Motor neuron (in vitro differentiated cells): ENCODE measurements at regions not wholly inside any gene's neighbourhood (a gene's known extent, or its start where the extent isn't known, plus 50 kb on each side); places are given as distances from the start of the nearest gene placed in this dataset.

ENCODE experiments used
- ATAC-seq, 8 experiments: fragments of 200-7000 bp; cut with Tn5 transposase; replicated peaks in 6 of 8; 2 replicates each; pipeline ENCODE4 v1.8.0; 2021; ENCODE audit warnings: mild to moderate bottlenecking in 8 of 8, moderate library complexity in 8 of 8
- H3K27ac ChIP-seq, 2 donors: fragments of 250-450 bp; sonication (Bioruptor Pico); 2 replicates each; pipeline ENCODE4 v1.9.0; 2021; ENCODE audit warnings: antibody characterized with exemption in 2 of 2, mild to moderate bottlenecking in 2 of 2, moderate library complexity in 1 of 2
- H3K4me1 ChIP-seq, 2 donors: fragments of 250-450 bp; sonication (Bioruptor Pico); replicated peaks in 1 of 2; 2 replicates each; pipeline ENCODE4 v1.6.1; 2021; ENCODE audit warnings: antibody characterized with exemption in 2 of 2, mild to moderate bottlenecking in 2 of 2, moderate library complexity in 1 of 2
- H3K4me3 ChIP-seq, 5 donors: fragments of 250-450 bp; sonication (Bioruptor Pico); 2 replicates each; pipeline ENCODE4 v1.9.0; 2021; ENCODE audit warnings: antibody characterized with exemption in 5 of 5, mild to moderate bottlenecking in 5 of 5, moderate library complexity in 4 of 5
- WGBS, 10 experiments: fragments of 450-650 bp; shearing (Covaris generic); methylation state at CpG; one replicate each; pipeline ENCODE4 v1.0.0; 2022; 5-methylcytosine and 5-hydroxymethylcytosine counted together
- in situ Hi-C, 9 experiments: fragments of 400-800 bp; cut with MboI; loops; one replicate each; pipeline ENCODE4 v1.15.0; 2021; ENCODE audit warnings: low sequenced_read_pairs in 9 of 9, low pct_unique_long_range_greater_than_20kb in 2 of 9; ENCODE audit not compliant: unreplicated experiment in 9 of 9

- peaks cover 31 to 45% of the 10 kb centered on the region in 2 donors for H3K4me1 ChIP-seq
- in situ Hi-C loops = no loop called here
- 0 to 40% (median 7%) methylated on average over 1 to 3 of the region's 3 CpGs; no CpG with 5 or more reads in 3 of the 10 experiments for WGBS, 10 experiments
- peak overlapping the region in 3 of 5 donors; percentile 45 to 53 (median 46) for H3K4me3 ChIP-seq
- H3K27ac ChIP-seq = peak overlapping the region in 1 of 2 donors; percentile 92
- ATAC-seq = peak; percentile 36 to 81 (median 58)
Measured at GRCh38 chr11:27218421-27219038, 144.5 kb downstream of the CCDC34 start.

GRCh38 chr11:27217948-27218420 is 145.0 kb downstream of the CCDC34 start:
- WGBS, 10 experiments = 86% methylated on average over 1 of the region's 1 CpG; no CpG with 5 or more reads in 9 of the 10 experiments
- in situ Hi-C loops = no loop called here
- peak in 4 of 8 experiments; percentile 8 to 39 (median 28) for ATAC-seq
- peak overlapping the region in 1 of 2 donors; percentile 33 for H3K27ac ChIP-seq
- H3K4me3 ChIP-seq = peak overlapping the region in 1 of 5 donors; percentile 53
- peaks cover 34 to 50% of the 10 kb centered on the region in 2 donors for H3K4me1 ChIP-seq

DNA sequence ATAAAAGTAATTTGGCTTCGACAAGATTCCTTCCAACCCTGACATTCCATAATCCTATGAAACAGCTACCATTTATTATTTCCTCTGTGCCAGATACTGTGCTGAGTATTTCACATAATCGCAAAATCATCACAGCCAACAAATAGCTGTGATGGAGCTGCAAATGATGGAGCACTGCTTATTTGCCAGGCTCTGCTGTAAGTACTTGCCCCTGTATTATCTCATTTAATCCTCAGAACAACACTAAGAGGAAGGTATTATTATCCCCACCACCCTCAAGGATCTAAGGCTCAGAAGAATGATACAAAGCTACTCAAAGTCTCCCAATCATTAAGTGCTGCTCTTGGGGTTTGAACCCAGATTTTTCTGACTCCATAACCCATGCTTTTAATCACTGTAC is 145.5 kb downstream of the CCDC34 start:
- no peak overlapping the region for H3K4me3 ChIP-seq
- no peak overlapping the region for H3K27ac ChIP-seq
- WGBS, 10 experiments = 60 to 100% (median 93%) methylated on average over 1 to 2 of the region's 2 CpGs; no CpG with 5 or more reads in 1 of the 10 experiments
- ATAC-seq = no peak
- in situ Hi-C loops = no loop called here
- peaks cover 34 to 50% of the 10 kb centered on the region in 2 donors for H3K4me1 ChIP-seq

GRCh38 chr11:27216270-27217149 is 146.5 kb downstream of the CCDC34 start:
- Histone ChIP-seq H3K4me3 (no peak overlapping the region), H3K27ac (peak overlapping the region in 1 of 2 donors; percentile 18), H3K4me1 (peaks cover 34 to 50% of the 10 kb centered on the region in 2 donors)
- 0 to 86% (median 23%) methylated on average over 1 to 3 of the region's 5 CpGs; no CpG with 5 or more reads in 6 of the 10 experiments for WGBS, 10 experiments
- in situ Hi-C loops = no loop called here
- peak in 7 of 8 experiments; percentile 6 to 87 (median 81) for ATAC-seq

DNA sequence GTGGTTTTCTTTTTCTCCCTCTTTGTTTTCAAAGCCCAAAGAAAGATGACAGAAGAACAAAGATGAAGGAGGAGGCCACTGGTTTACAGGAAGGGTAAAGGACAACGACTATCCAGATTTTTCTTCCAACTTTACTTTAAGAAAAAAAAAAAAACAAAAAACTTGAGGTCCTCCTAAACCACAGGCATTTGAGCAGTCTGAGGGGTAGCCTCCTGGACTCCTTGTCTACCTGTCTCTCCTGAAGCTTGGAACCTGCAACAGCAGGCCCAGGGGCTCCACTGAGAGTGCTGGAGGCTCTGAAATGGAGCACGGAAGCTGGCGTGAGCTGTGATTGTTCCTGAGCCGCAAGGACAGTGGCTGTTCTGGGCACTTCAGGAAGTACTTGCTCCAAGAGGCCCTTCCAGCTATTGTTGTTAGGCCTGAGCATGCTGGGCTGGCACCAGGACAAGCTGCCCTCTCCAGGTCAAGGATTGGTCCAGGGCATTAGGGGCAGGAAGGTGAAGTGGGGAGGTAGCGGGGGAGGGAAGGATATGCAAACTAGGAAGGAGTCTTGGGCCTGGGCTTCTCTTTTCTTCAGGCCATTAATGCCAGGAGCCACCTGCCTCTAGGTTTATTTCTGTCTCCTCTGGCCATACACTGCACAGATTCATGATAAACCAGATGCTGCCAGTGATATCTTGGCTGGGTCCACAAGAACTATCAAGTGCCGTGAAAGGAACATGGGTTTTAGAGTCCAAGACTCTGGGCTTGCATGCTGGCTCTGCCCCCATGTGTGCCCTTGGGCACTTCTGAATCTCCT is 147.3 kb downstream of the CCDC34 start:
- ATAC-seq = peak in 3 of 8 experiments; percentile 5 to 39 (median 15)

DNA sequence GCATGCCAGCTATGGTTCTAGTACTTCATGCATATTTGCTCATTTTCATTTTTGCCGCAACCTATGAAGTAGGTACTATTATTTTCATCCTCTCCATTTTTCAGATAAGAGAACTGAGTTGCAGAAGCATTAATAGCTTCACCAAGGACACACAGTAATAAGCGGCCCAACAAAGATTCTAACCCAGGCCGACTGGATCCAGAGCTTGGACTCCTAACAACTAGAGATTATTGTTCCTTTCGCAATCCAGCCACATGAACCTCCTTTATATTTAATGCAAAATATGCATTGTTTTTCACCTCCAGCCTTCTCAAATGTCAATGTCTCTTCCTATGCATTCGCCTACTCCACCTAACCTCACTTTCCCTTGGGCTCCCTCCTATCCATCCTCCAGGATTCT is 148.3 kb downstream of the CCDC34 start:
- ATAC-seq = no peak
- 45 to 100% (median 83%) methylated on average over 1 to 5 of the region's 5 CpGs; no CpG with 5 or more reads in 1 of the 10 experiments for WGBS, 10 experiments
- in situ Hi-C loops = no loop called here

More for the DNA sequence above, 147.3 kb downstream of the CCDC34 start:
- peaks cover 34 to 50% of the 10 kb centered on the region in 2 donors for H3K4me1 ChIP-seq
- H3K4me3 ChIP-seq = no peak overlapping the region
- in situ Hi-C loops = no loop called here
- WGBS, 10 experiments = 27 to 100% (median 92%) methylated on average over 1 to 3 of the region's 6 CpGs
- H3K27ac ChIP-seq = no peak overlapping the region

GRCh38 chr11:27213232-27213660 is 149.8 kb downstream of the CCDC34 start:
- Histone ChIP-seq H3K4me3 (no peak overlapping the region), H3K27ac (no peak overlapping the region), H3K4me1 (peaks cover 21 to 37% of the 10 kb centered on the region in 2 donors)
- peak in 3 of 8 experiments; percentile 69 to 93 (median 76) for ATAC-seq
- WGBS, 10 experiments = 0 to 50% (median 8%) methylated on average over 1 to 4 of the region's 4 CpGs; no CpG with 5 or more reads in 2 of the 10 experiments
- in situ Hi-C loops = no loop called here

More for the DNA sequence above, 148.3 kb downstream of the CCDC34 start:
- Histone ChIP-seq H3K27ac (no peak overlapping the region), H3K4me1 (peaks cover 34 to 50% of the 10 kb centered on the region in 2 donors), H3K4me3 (no peak overlapping the region)

DNA sequence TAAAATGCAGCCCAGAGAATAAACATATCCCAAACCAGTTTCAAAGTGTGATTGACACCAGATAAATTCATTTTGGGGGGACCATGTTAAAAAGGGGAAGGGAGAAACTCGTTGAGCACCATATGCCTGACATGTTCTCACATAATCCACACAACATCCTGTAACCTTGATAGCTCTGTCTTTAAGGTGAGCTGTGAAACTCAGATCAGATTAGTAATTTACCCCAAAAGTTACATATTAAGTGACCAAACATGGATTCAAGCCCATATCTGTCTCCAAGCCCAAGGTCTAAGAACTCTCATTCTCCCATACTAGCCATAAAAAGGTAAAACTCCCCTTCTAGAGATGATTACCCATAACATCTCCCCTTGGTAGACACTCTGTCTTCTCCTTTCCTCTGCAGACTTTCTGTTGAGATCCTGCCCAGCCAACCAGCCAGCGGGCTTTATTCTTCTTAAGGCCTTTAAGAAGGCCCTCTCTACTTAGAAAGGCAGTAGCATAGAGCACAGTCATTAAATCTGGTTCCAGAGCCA is 150.7 kb downstream of the CCDC34 start:
- ATAC-seq = no peak
- no peak overlapping the region for H3K27ac ChIP-seq
- H3K4me1 ChIP-seq = peaks cover 13 to 28% of the 10 kb centered on the region in 2 donors
- in situ Hi-C loops = no loop called here
- 50 to 100% (median 91%) methylated on average over 1 to 2 of the region's 2 CpGs; no CpG with 5 or more reads in 3 of the 10 experiments for WGBS, 10 experiments
- no peak overlapping the region for H3K4me3 ChIP-seq

GRCh38 chr11:27211370-27212127 is 151.5 kb downstream of the CCDC34 start:
- no peak for ATAC-seq
- Histone ChIP-seq H3K4me1 (peaks cover 10 to 22% of the 10 kb centered on the region in 2 donors), H3K27ac (no peak overlapping the region), H3K4me3 (no peak overlapping the region)
- whole genome bisulfite sequencing, 10 experiments = 87 to 100% (median 94%) methylated on average over 2 to 8 of the region's 8 CpGs; no CpG with 5 or more reads in 2 of the 10 experiments
- in situ Hi-C loops = no loop called here

GRCh38 chr11:27210531-27210930 is 152.5 kb downstream of the CCDC34 start:
- H3K4me3 ChIP-seq = no peak overlapping the region
- in situ Hi-C loops = no loop called here
- 65 to 100% (median 94%) methylated on average over 1 to 5 of the region's 5 CpGs; no CpG with 5 or more reads in 1 of the 10 experiments for WGBS, 10 experiments
- peaks cover 3 to 12% of the 10 kb centered on the region in 2 donors for H3K4me1 ChIP-seq
- no peak overlapping the region for H3K27ac ChIP-seq
- ATAC-seq = no peak

DNA sequence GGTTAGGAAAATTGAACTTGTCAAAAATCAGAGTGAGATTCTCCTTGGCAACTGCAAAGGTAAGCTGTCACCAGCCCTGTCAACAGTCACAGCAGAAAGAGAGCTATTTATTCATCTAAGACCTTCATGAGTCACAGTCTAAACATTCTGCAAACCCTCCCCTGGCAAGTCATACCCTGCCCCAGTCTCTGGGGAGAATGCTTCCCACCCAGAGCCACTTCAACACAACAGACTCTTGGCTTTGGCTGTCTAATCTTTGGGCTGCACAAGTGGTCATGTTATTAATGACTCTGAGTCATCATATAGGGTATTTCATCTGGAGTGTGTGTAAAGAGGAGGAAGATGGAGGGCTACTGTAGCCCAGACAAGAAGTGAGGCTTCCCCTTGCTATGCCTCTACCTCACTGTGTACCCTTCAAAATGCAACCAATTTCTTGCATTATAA is 153.4 kb downstream of the CCDC34 start:
- Histone ChIP-seq H3K4me1 (peaks cover 3 to 9% of the 10 kb centered on the region in 2 donors), H3K27ac (no peak overlapping the region), H3K4me3 (no peak overlapping the region)
- in situ Hi-C loops = no loop called here
- peak; percentile 12 to 99 (median 97) for ATAC-seq
